AML-193 (cell line): ENCODE measurements at regions not wholly inside any gene's neighbourhood (a gene's known extent, or its start where the extent isn't known, plus 50 kb on each side); places are given as distances from the start of the nearest gene placed in this dataset.
"Not testable (repeated sequence)": the region's sequence is repeated elsewhere in the genome, so short reads cannot be mapped to it uniquely, and the experiment has no call there.

Experiments used
- DNase-seq, 2 experiments: peaks; one replicate each; lab custom pipeline; 2025; lab: John Stamatoyannopoulos, UW

DNA sequence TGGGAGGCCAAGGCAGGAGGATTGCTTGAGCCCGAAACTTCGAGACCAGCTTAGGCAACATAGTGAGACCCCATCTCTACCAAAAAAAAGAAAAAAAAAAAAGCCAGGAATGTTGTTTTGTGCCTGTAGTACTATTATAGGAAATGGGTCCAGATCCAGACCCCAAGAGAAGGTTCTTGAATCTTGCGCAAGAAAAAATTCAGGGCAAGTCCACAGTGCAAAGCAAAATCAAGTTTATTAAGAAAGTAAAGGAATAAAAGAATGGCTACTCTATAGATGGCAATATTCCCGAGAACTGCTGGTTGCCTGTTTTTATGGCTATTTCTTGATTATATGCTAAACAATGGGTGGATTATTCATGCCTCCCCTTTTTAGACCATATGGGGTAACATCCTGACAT lies 51.2 kb upstream of the RDX start:
- no peak for DNase-seq

DNA sequence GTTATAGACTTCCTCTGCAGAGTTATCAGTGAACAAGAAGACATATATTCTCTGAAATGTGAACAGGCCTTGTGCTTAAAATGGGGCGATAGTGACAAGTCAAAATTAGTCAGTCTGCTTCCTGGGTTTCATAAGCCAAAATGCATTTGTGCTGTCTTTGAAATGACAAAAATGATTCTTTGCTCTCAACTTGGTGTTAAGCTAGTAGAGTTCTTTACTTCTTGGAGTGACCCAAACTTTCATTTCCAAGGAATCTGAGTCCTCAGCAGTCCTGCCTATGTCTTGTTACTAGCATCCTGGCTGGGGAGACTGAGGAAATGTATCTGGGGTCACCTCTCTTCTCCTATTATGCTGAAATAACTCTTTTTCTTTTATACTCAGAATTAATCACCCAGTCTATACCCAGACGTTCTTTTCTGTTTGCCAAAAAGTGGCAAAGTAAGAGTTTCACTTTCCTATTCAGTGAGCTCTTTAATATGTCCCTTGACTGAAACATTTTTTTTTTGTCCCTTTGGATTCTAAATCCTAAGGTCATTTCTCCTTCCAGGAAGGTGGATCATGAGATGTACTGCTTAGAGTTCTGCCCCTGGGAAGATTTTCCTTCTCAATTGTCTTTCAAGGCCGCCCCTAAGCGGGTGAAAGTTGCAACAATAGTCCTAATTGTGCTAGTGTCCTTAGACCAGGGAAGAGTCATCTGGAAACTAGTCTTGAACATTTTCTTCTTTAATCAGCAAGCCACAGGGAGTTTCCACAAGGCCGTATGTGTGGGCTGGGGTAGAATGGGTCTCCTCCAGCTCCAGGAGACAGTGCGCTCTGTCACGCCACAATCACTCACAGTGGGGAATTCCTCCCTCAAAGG lies 53.0 kb upstream of the RDX start:
- DNase-seq, result no peak

DNA sequence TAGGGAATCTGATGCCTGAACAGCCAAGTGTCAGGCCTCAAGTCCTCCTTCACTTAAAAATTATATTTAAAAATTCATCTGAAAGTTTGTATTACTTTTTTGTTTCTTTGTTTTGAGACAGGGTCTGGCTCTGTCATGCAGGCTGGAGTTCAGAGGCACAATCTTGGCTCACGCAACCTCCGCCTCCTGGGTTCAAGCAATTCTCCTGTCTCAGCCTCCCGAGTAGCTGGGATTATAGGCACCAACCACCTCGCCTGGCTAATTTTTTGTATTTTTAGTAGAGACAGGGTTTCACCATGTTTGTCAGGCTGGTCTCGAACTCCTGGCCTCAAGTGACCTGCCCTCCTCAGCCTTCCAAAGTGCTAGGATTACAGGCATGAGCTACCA lies 53.6 kb upstream of the RDX start:
- not testable (repeated sequence) for DNase-seq

DNA sequence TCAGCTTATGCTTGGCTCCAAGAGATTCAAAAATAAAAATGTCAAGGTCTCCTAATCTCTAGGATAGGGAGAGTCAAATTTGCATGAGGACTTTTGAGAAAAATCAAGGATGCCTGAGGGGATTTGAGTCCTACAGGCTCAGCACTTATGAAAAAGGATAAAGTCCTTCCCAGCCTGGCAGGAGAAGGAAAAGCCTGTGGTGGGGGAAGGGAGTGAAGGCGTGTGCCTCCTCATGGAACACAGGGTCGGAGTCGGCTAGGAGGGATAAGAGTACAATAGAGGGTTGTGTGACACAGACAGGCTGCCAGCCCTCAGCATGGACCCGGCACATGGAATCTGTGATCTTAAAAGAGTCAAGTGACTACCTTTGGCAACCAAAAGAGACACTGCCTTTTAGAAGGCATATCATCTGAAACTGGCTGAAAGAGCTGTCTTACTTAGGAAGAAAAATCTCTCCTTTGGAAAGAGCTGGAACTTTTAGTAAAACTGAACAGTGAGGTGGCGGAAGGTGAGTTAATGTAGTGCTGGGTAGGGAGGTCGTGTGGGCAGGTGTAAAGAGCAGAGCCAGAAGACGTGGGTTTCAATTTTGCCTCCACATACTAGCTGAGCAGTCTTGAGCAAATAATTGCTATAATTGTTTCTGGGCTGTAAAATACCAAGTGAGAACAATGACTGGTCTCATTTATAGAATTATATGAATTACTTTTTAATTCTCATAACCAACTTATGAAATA lies 58.8 kb upstream of the RDX start:
- no peak for DNase-seq

DNA sequence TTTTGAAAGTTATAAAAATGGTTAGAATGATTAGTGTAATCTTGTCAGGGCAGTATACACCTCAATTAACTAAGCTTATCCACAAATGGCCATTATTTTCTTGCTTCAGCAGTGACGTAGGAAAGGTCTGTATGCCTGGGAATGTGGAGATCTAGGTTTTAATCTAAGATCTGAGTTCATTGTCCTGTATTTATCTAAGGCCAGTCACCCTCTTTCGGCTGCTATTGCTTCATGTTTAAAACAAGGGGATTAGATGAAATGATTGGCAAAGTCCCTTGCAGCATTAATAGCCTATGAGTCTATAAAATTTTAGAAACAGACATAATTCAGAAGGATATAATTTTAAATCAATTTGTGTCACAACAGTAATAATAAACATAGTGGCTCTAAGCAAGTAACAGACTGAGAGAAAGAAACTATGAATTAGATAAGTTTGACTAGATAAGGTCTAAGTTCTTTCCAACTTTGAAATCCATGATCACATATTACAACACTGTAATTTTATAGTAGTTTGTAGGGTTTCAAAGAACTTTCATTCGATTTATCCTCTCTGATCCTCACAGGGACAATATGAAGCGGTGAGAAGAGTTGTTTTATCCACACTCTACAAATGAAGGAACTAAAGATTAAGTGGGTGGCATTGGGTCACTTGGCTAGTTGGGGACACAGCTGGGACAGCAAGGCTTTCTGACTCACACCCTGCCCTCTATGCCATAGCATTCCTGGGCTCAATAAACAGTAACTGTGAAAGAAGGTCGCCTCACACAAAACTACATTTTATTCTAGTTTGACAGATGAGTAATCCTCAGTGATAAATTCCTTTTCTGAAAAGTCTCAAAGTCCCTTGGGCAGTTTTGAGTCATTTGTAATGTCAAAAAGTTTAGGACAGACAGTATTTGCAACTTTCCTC lies 60.6 kb upstream of the RDX start:
- DNase-seq, result no peak

DNA sequence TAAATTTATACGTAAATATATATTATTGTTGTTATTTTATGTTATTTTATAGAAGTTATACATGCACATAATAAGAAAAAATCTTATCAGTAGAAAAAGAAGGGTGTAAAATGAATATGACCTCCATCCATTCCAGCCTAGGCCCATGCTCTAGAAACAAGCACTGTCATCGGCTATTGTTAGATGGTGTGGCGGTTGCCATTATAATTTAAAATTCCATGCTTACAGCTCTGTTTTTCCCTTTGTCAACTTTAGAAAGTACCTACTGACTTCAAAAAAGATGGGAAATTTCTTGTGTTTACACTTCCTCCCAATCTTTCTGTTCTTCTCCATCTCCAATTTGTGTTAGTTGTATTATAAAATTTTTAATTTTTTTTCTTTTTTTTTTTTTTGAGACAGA lies 61.9 kb upstream of the RDX start:
- DNase-seq, result no peak

DNA sequence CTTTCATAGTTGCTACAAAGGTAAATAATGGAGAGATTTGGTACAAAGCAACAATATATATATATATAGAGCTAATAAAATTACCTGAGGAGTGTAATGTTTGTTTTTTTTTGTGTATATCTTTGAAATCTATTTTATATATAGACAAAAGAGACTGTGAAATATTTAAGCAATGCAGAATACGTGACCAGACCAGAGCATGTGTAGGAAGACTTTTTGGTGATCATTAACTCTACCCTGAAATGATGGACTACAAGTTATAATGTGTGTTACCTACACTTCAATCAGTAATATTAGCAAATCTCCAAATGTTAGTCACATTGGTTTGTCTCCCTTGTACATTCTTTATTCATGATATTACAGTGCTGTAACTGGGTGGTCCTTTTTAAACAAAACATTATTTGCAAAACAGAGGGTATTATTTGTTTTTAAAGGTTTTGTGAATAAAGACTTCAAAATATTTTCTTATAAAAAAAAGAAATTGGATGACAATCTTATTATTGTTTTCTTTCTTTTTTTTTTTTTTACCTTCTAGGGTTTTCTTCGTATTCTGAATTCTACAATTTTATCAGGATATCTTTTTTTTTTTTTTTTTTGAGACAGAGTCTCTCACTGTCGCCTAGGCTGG lies 64.5 kb upstream of the RDX start:
- not testable (repeated sequence) for DNase-seq

DNA sequence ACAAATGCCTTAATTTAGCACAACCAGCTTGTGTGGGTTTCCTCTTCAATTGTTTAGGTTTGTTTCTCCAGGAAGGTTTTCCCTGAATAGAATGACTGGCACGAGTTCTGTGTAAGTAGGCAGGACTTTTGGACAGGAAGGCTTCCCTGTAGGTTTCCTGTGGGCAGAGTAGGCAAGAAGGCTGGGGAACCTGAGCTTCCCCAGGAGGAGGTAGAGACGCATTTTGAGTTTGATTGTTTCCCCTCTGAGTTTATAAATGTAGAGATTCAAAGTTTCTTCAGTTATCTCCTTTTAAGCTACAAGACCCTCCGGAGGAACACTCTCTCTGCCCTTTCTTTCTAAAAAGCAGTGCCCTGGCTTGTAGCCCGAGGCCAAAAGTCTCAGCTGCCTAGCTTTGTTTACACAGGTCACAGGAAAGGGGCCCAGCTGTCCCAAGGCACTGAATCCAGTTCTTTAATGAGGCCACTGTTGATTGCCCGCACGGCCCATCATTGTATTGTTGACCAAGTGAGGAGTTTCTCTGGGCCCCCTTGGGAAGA lies 66.6 kb upstream of the RDX start:
- DNase-seq, result no peak

DNA sequence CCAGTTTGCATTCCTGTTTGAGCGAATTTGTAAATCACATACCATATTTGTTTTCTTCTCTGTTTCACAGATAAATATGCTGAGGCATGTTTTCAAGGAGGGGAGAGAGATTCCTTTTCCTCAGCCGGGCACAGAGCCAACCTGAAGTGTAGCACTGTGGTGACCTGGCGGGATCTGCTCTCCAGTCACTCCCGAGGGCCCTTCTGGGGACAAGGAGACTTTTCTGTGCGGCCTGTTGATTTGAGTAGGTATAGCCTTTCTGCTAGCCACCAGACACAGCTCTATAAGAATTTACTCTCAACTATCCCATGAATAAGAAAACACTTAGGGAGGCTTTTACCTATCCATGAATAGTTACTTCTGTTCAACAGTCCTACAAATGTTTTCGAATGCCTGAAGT lies 63.5 kb upstream of the FDX1 start:
- DNase-seq, result no peak

DNA sequence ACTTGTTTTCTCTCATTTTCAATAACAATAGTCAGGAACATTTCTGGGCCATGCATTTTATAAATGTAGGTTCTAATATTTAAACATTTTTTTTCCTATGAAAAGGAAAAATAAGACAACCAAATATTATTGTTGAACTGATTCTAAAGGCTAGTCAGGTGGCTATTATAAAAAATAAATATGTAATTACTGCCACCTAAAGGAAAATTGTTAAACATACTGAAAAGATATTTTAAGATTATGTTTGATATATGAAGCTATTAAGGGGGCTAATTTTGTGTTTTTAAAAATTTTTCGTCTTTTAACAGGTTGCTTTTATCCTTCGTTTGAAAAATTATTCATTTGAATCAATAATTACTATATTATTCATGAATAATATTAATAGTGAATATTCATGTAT lies 62.2 kb upstream of the FDX1 start:
- peak in 1 of 2 experiments; percentile 11 for DNase-seq

DNA sequence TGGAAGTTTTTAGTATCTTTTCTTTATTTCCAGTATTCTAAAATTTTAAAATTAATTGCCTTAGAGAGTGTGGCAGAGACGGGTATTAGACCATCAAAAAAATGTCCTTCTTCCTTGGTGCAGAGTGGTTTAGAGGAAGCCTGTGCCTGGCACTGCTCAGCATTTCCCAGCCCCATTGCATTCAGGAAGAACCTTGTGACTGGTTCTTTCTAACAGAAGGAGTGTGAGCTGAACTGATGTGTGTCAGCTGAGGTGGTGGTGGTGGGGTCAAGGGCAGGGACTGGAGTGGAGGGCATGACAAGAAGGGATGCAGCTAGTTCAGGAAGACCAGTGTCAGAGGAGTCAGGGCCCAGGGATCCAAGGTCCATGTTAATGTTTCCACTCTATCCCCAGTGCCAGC lies 58.7 kb upstream of the FDX1 start:
- DNase-seq, result no peak

DNA sequence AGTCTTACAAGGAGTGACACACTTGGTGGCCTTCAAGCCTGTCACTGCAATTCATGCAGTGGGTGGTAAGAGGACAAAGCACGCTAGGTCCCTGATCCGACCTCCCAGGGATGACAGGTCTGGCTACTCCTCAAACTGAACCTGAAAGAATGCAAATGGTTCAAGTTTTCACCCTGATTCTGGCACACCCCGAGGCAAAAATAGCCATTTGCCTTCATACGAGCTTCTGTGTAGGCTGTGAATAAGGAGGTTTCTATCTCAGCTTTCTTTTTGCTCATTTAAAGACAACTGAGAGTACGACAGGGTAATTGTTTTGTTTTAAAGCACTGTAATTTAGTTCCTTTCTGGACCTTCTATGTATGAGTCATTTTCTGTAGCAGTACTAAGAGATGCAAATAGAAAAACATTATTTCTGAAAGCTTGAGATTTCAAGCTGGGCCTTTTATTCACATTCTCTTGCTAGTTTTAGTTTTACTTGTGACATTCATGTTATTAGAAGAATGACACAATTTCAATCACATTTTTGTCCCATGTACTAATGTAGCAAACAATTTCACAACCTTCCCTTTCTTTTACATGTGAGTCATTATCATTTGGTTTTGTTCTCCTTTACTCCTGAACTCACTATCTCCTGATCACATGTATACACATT lies 56.6 kb upstream of the FDX1 start:
- peak; percentile 60 to 67 for DNase-seq

DNA sequence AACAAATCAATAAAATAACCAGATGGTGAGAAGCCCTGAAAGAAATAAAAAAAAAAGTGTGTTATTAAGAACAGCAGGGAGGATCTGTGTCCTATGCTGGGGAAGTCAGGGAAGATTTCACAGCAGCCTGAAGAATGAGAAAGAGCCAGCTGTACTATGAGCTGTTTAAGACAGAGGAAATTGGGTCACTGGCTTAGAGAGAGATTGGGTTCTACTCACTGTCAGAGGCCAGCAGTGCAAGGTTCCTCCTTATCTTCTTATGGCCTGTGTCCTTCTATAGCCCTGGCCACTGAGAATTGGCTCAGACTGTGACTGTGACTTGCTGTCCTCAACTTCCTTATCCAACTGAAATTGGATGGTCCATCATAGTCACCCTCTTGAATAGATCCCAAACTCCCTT lies 54.8 kb upstream of the FDX1 start:
- peak; percentile 3 to 25 for DNase-seq

DNA sequence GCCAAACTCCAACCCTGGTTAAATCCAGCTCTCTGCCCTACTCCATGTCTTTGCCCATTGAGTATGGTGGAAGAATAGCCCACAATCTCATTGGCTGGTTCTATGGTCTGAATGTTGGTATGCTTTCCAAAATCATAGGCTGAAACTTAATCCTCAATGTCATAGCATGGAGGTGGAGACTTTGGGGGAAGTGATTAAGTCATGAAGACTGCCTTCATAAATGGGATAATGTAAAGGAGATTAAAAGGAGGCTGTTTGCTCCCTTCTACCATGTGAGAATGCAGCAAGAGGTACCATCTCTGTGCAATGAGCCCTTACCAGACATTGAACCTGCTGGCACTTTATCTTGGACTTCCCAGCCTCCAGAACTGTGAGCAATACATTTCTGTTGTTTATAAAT lies 54.4 kb upstream of the FDX1 start:
- DNase-seq, result no peak

DNA sequence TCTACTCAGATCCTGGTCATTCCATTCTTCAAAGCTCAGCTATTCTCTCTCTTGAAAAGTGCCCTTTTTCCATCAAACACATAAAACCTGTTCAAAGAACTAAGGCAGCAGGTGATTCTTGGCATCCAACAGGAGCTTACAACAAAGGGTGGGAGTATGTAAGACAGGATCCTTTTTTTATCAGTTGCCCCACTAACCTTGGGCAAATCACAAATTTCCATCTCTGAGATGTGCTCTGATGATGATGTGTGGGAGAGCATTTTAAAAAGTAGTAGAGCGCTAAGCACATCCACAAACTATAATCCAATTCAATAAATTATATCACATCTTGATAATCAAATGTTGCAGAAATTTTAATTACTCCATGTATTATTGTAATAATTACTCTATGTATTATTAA lies 53.7 kb upstream of the FDX1 start:
- no peak for DNase-seq

DNA sequence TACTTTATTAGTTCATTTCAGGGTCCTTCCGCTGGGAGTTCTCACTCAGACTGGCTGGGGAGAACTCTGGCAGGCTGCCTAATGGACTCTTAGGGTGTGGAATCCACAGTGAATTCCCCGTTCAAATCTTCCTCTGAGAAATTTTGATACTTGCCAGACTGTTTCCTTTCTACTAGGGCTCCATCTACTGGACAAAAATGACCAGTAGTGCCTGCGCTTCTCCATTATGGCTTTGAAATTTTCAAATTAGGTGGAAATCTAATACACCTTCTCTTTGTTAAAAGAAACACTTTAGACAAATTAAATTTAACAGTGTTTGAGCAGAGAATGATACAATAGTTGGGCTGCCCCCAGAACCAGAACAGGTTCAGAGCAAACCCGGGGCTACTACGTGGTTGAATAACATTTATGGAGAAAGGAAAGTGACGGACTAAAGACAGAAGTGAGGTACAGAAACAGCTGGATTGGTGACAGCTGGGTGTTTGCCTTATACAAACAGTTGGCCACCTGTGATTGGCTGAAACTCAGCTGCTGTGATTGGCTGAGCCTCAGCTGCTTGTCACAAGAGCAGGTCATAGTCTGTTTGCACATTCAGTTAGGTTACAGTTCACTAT lies 52.9 kb upstream of the FDX1 start:
- peak; percentile 38 to 49 for DNase-seq

DNA sequence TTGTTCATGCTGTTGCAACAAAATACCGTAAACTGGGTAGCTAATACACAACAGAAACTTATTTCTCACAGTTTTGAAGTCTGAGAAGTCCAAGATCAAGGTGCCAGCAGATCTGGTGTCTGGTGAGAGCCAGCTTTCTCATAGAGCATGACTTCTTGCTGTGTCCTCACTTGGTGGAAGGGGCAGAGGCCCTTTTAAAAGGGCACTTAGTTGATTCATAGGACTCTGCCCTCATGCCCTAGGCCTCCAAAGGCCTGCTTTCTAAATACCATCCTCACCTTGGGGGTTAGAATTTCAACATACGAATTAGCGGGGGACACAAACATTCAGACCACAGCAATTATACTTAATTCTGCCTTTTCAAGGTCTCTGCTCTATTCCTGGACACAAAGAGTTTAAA lies 52.3 kb upstream of the FDX1 start:
- no peak for DNase-seq

DNA sequence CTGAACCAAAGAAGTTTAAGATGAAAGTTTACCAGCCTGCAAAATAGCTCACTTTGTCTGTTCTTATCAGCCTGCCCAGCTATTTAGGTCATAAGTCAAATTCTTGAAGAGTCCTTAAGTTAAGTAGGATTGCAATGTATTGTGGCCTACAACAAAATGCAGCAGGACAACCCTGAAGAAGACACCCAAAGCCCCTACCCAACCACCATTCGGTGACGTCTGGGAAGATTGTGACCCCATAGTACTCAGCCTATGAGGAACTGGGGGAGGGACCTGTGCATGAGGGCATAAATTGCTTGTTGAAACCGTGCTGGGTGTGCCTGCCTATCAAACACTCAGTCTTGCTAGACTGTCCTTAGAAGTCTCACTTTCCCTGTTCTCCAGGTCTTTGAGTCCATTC lies 50.5 kb upstream of the FDX1 start:
- DNase-seq, result no peak

DNA sequence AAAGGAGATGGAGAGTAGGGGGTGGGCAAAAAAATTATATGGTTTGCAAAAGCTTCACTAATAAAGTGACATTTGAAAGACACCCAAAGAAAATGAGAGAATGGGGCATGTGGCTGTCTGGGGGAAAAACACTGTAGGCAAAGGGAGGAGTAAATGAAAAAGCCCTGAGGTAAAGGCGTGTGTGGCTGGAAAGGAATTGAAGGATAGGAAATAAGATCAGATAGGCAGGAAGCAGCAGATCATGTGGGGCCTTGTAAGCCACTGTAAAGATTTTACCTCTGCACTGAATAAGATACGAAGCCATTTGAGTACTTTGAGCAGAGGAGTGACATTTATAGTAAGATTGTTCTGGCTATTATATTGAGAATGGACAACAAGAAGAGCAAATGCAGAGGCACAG lies 49.8 kb upstream of the FDX1 start:
- no peak for DNase-seq
